ENCODE measurements at regions not wholly inside any gene's neighbourhood (a gene's known extent, or its start where the extent isn't known, plus 50 kb on each side); places are given as distances from the start of the nearest gene placed in this dataset.

GRCh38 chr9:107983181-107983603, 493.6 kb upstream of the KLF4 start:
- H3K4me3 ChIP-seq (IDR thresholded peaks at IDR 0.05; ENCODE audit: insufficient read depth, low read depth, low read length), result no peak overlapping the region
- H3K9ac ChIP-seq, result no peak overlapping the region
- no peak for TF ChIP-seq CTCF (conservative IDR thresholded peaks at IDR 0.05; ENCODE audit: low read depth, low read length)
- H3K4me2 ChIP-seq, result no peak overlapping the region
- H2AFZ ChIP-seq (ENCODE audit: low read depth), result no peak overlapping the region
- no peaks in the 10 kb centered on the region for H3K79me2 ChIP-seq (ENCODE audit: insufficient read depth, low read depth)
- no peaks in the 10 kb centered on the region for H3K27me3 ChIP-seq (ENCODE audit: insufficient read depth, low read depth)
- no peaks in the 10 kb centered on the region for H3K36me3 ChIP-seq (ENCODE audit: insufficient read depth)
- H3K27ac ChIP-seq, result no peak overlapping the region
- H4K20me1 ChIP-seq (ENCODE audit: insufficient read depth), result no peaks in the 10 kb centered on the region
- H3K4me1 ChIP-seq (ENCODE audit: low read depth, poor library complexity, severe bottlenecking), result no peaks in the 10 kb centered on the region

GRCh38 chr9:107982745-107983144, 493.2 kb upstream of the KLF4 start:
- no peak overlapping the region for H3K4me2 ChIP-seq
- no peak for TF ChIP-seq CTCF (conservative IDR thresholded peaks at IDR 0.05; ENCODE audit: low read depth, low read length)

GRCh38 chr9:107982001-107982400, 492.4 kb upstream of the KLF4 start:
- H3K79me2 ChIP-seq (ENCODE audit: insufficient read depth, low read depth), result no peaks in the 10 kb centered on the region
- no peaks in the 10 kb centered on the region for H4K20me1 ChIP-seq (ENCODE audit: insufficient read depth)
- H3K9ac ChIP-seq, result no peak overlapping the region
- H2AFZ ChIP-seq (ENCODE audit: low read depth), result no peak overlapping the region
- no peaks in the 10 kb centered on the region for H3K27me3 ChIP-seq (ENCODE audit: insufficient read depth, low read depth)
- no peak overlapping the region for H3K27ac ChIP-seq
- H3K4me1 ChIP-seq (ENCODE audit: low read depth, poor library complexity, severe bottlenecking), result no peaks in the 10 kb centered on the region
- H3K4me2 ChIP-seq, result no peak overlapping the region
- H3K36me3 ChIP-seq (ENCODE audit: insufficient read depth), result no peaks in the 10 kb centered on the region
- no peak for TF ChIP-seq CTCF (conservative IDR thresholded peaks at IDR 0.05; ENCODE audit: low read depth, low read length)
- no peak overlapping the region for H3K4me3 ChIP-seq (IDR thresholded peaks at IDR 0.05; ENCODE audit: insufficient read depth, low read depth, low read length)

More at GRCh38 chr9:107982745-107983144, 493.2 kb upstream of the KLF4 start:
- Histone ChIP-seq H2AFZ (ENCODE audit: low read depth) (no peak overlapping the region), H3K4me1 (ENCODE audit: low read depth, poor library complexity, severe bottlenecking) (no peaks in the 10 kb centered on the region), H3K4me3 (IDR thresholded peaks at IDR 0.05; ENCODE audit: insufficient read depth, low read depth, low read length) (no peak overlapping the region), H3K36me3 (ENCODE audit: insufficient read depth) (no peaks in the 10 kb centered on the region), H3K27ac (no peak overlapping the region), H3K9ac (no peak overlapping the region), H3K79me2 (ENCODE audit: insufficient read depth, low read depth) (no peaks in the 10 kb centered on the region), H3K27me3 (ENCODE audit: insufficient read depth, low read depth) (no peaks in the 10 kb centered on the region), H4K20me1 (ENCODE audit: insufficient read depth) (no peaks in the 10 kb centered on the region)

GRCh38 chr9:107980984-107981383, 491.4 kb upstream of the KLF4 start:
- Histone ChIP-seq H3K4me1 (ENCODE audit: low read depth, poor library complexity, severe bottlenecking) (no peaks in the 10 kb centered on the region), H3K36me3 (ENCODE audit: insufficient read depth) (no peaks in the 10 kb centered on the region), H4K20me1 (ENCODE audit: insufficient read depth) (no peaks in the 10 kb centered on the region), H3K79me2 (ENCODE audit: insufficient read depth, low read depth) (no peaks in the 10 kb centered on the region), H3K9ac (no peak overlapping the region), H3K27ac (no peak overlapping the region), H2AFZ (ENCODE audit: low read depth) (no peak overlapping the region), H3K4me3 (IDR thresholded peaks at IDR 0.05; ENCODE audit: insufficient read depth, low read depth, low read length) (no peak overlapping the region), H3K27me3 (ENCODE audit: insufficient read depth, low read depth) (no peaks in the 10 kb centered on the region), H3K4me2 (no peak overlapping the region)
- no peak for TF ChIP-seq CTCF (conservative IDR thresholded peaks at IDR 0.05; ENCODE audit: low read depth, low read length)

Data from KMS-11 (cell line).